Hematopoietic multipotent progenitor cell treated with erythropoietin and hydrocortisone succinate and interleukin-3 and kit ligand, for 15 days (in vitro differentiated cells): ENCODE measurements at regions not wholly inside any gene's neighbourhood (a gene's known extent, or its start where the extent isn't known, plus 50 kb on each side); places are given as distances from the start of the nearest gene placed in this dataset.
"Not testable (repeated sequence)": the region's sequence is repeated elsewhere in the genome, so short reads cannot be mapped to it uniquely, and the experiment has no call there.

Experiments
- DNase-seq: peaks from one replicate; pipeline ENCODE4 v3.0.0-alpha.2; 2015; ENCODE audit warnings: low spot score

- not testable (repeated sequence) for DNase-seq
Measured at GRCh38 chr18:78283425-78283824, 696.2 kb upstream of the SALL3 start.

- no peak for DNase-seq
Measured at GRCh38 chr18:78292618-78293380, 686.8 kb upstream of the SALL3 start.

- DNase-seq = no peak
Measured at GRCh38 chr18:78293540-78293939, 686.1 kb upstream of the SALL3 start.

- DNase-seq = no peak
Measured at GRCh38 chr18:78293940-78294541, 685.6 kb upstream of the SALL3 start.

- no peak for DNase-seq
Measured at GRCh38 chr18:78295262-78295661, 684.4 kb upstream of the SALL3 start.

- DNase-seq = no peak
Measured at GRCh38 chr18:78296166-78296565, 683.5 kb upstream of the SALL3 start.

- DNase-seq = no peak
Measured at GRCh38 chr18:78297048-78297447, 682.6 kb upstream of the SALL3 start.

- no peak for DNase-seq
Measured at GRCh38 chr18:78303519-78304191, 676.0 kb upstream of the SALL3 start.

GRCh38 chr18:78304192-78305164, 675.1 kb upstream of the SALL3 start:
- DNase-seq = no peak

- no peak for DNase-seq
Measured at GRCh38 chr18:78305789-78306188, 673.8 kb upstream of the SALL3 start.

- DNase-seq = no peak
Measured at GRCh38 chr18:78309307-78309706, 670.3 kb upstream of the SALL3 start.

- DNase-seq = no peak
Measured at GRCh38 chr18:78309924-78310323, 669.7 kb upstream of the SALL3 start.

GRCh38 chr18:78319264-78319663, 660.4 kb upstream of the SALL3 start:
- DNase-seq = no peak

- no peak for DNase-seq
Measured at GRCh38 chr18:78319961-78320360, 659.7 kb upstream of the SALL3 start.

- no peak for DNase-seq
Measured at GRCh38 chr18:78321402-78321801, 658.2 kb upstream of the SALL3 start.

GRCh38 chr18:78323453-78324197, 656.0 kb upstream of the SALL3 start:
- no peak for DNase-seq

- no peak for DNase-seq
Measured at GRCh38 chr18:78327643-78328042, 652.0 kb upstream of the SALL3 start.

GRCh38 chr18:78330766-78331165, 648.9 kb upstream of the SALL3 start:
- DNase-seq = no peak

GRCh38 chr18:78352910-78353309, 626.7 kb upstream of the SALL3 start:
- no peak for DNase-seq

- DNase-seq = no peak
Measured at GRCh38 chr18:78362198-78362597, 617.4 kb upstream of the SALL3 start.
